Suprapubic skin (tissue), 4 donors: ENCODE measurements at regions not wholly inside any gene's neighbourhood (a gene's known extent, or its start where the extent isn't known, plus 50 kb on each side); places are given as distances from the start of the nearest gene placed in this dataset.

Experiments used
- CTCF ChIP-seq, 2 donors: fragments of 200-600 bp in 1 of 2; fragments of 450-650 bp in 1 of 2; sonication (generic) in 1 of 2; IDR thresholded peaks; one replicate each; pipeline ENCODE4 v1.5.1; 2016 to 2019; ENCODE audit warnings: antibody characterized with exemption in 2 of 2, mild to moderate bottlenecking in 1 of 2, moderate library complexity in 1 of 2
- EP300 ChIP-seq: sonication (generic); formaldehyde crosslinking; IDR thresholded peaks from one replicate; pipeline ENCODE4 v1.6.1; 2017; ENCODE audit warnings: antibody characterized with exemption
- POLR2A ChIP-seq, 2 donors: fragments of 450-650 bp; IDR thresholded peaks; one replicate each; pipeline ENCODE4 v1.6.1; 2017; ENCODE audit warnings: antibody characterized with exemption in 2 of 2, mild to moderate bottlenecking in 2 of 2, moderate library complexity in 2 of 2
- POLR2AphosphoS5 ChIP-seq, 3 donors: sonication (generic); formaldehyde crosslinking; IDR thresholded peaks; one replicate each; pipeline ENCODE4 v1.6.1; 2017; ENCODE audit warnings: antibody characterized with exemption in 3 of 3

- TF ChIP-seq CTCF (IDR thresholded peaks at IDR 0.05), result no peak
- no peak for TF ChIP-seq POLR2A (IDR thresholded peaks at IDR 0.05)
- no peak for TF ChIP-seq POLR2AphosphoS5 (IDR thresholded peaks at IDR 0.05)
- TF ChIP-seq EP300, result no peak
Observed at GRCh38 chr6:14693301-14694192, 552.3 kb upstream of the JARID2 start.
